ENCODE measurements at regions not wholly inside any gene's neighbourhood (a gene's known extent, or its start where the extent isn't known, plus 50 kb on each side); places are given as distances from the start of the nearest gene placed in this dataset.
"Not testable (repeated sequence)": the region's sequence is repeated elsewhere in the genome, so short reads cannot be mapped to it uniquely, and the experiment has no call there.

DNA sequence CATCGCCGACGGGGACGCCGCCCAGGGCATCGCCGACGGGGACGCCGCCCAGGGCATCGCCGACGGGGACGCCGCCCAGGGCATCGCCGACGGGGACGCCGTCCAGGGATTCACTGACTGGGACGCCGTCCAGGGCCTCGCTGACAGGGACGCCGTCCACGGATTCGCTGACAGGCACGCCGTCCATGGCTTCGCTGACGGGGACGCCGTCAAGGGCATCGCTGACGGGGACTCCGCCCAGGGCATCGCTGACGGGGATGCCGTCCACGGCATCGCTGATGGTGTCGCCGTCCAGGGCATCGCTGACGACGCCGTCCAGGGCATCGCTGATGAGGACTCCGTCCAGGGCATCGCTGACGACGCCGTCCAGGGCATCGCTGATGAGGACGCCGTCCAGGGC lies 947.2 kb downstream of the TUBA3C start:
- TF ChIP-seq POLR2A (IDR thresholded peaks at IDR 0.05): not testable (repeated sequence)
- TF ChIP-seq, protein P1, sequence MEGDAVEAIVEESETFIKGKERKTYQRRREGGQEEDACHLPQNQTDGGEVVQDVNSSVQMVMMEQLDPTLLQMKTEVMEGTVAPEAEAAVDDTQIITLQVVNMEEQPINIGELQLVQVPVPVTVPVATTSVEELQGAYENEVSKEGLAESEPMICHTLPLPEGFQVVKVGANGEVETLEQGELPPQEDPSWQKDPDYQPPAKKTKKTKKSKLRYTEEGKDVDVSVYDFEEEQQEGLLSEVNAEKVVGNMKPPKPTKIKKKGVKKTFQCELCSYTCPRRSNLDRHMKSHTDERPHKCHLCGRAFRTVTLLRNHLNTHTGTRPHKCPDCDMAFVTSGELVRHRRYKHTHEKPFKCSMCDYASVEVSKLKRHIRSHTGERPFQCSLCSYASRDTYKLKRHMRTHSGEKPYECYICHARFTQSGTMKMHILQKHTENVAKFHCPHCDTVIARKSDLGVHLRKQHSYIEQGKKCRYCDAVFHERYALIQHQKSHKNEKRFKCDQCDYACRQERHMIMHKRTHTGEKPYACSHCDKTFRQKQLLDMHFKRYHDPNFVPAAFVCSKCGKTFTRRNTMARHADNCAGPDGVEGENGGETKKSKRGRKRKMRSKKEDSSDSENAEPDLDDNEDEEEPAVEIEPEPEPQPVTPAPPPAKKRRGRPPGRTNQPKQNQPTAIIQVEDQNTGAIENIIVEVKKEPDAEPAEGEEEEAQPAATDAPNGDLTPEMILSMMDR (IDR thresholded peaks at IDR 0.05): not testable (repeated sequence)

Data from breast epithelium (tissue), 3 donors.